H1 (cell line): ENCODE measurements at regions not wholly inside any gene's neighbourhood (a gene's known extent, or its start where the extent isn't known, plus 50 kb on each side); places are given as distances from the start of the nearest gene placed in this dataset.

Source experiments
- KDM4A ChIP-seq: IDR thresholded peaks from one replicate; pipeline ENCODE4 v1.7.1; 2012; ENCODE audit warnings: low read depth, mild to moderate bottlenecking, moderate library complexity, low read length, inconsistent platforms; ENCODE audit not compliant: severe bottlenecking
- MAFK ChIP-seq: IDR thresholded peaks from 2 replicates; pipeline ENCODE4 v1.6.1; 2012; ENCODE audit warnings: low read depth, mild to moderate bottlenecking, improper control_type of control experiment, low read length
- RBBP5 ChIP-seq: IDR thresholded peaks from 2 replicates; pipeline ENCODE4 v1.7.1; 2012; ENCODE audit warnings: low read depth, mild to moderate bottlenecking, inconsistent platforms, low read length, moderate library complexity, borderline replicate concordance

DNA sequence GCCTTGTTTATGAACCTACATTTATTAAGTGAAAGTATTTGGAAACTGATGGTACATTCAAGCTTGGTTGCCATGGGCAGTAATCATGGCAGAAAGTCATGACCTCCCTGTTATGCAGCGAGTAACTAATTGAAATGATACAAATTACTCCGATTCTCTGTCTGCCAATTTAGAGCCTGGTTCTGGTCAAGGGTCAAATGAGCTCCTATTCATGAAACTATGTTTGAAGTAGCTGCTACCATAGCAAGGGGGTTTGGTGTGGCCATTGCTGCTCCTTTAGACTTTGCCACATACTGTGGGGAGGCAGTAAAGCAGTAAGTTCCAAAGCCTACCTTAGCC is 187.2 kb upstream of the FOXD3 start (continued):
- TF ChIP-seq KDM4A (no peak), RBBP5 (no peak), MAFK (no peak)
